ENCODE measurements at regions not wholly inside any gene's neighbourhood (a gene's known extent, or its start where the extent isn't known, plus 50 kb on each side); places are given as distances from the start of the nearest gene placed in this dataset.

- no peak overlapping the region for H3K27ac ChIP-seq
- no peaks in the 10 kb centered on the region for H3K27me3 ChIP-seq
- H3K4me3 ChIP-seq = no peak overlapping the region
- no peaks in the 10 kb centered on the region for H3K9me3 ChIP-seq (replicated peaks)
- peaks cover 10% of the 10 kb centered on the region for H3K4me1 ChIP-seq
- no peaks in the 10 kb centered on the region for H3K36me3 ChIP-seq
- DNase-seq = no peak
These were observed 147.5 kb upstream of the TSLP start for GRCh38 chr5:110923971-110924370.

- no peaks in the 10 kb centered on the region for H3K9me3 ChIP-seq (replicated peaks)
- peaks cover 1% of the 10 kb centered on the region; the same call in 1 of the 2 replicates for H3K4me1 ChIP-seq
- no peaks in the 10 kb centered on the region for H3K36me3 ChIP-seq
- no peak overlapping the region for H3K4me3 ChIP-seq
- no peak overlapping the region for H3K27ac ChIP-seq
- DNase-seq = no peak
- no peaks in the 10 kb centered on the region for H3K27me3 ChIP-seq
These were observed 146.1 kb upstream of the TSLP start for GRCh38 chr5:110925398-110925797.

- Histone ChIP-seq H3K4me1 (no peaks in the 10 kb centered on the region), H3K27me3 (no peaks in the 10 kb centered on the region), H3K9me3 (replicated peaks) (no peaks in the 10 kb centered on the region), H3K4me3 (no peak overlapping the region), H3K36me3 (no peaks in the 10 kb centered on the region), H3K27ac (no peak overlapping the region)
- no peak for DNase-seq
These were observed 145.6 kb upstream of the TSLP start for GRCh38 chr5:110925916-110926315.

GRCh38 chr5:110932755-110933488 is 138.6 kb upstream of the TSLP start:
- no peak overlapping the region for H3K4me3 ChIP-seq
- H3K36me3 ChIP-seq = no peaks in the 10 kb centered on the region
- no peaks in the 10 kb centered on the region for H3K9me3 ChIP-seq (replicated peaks)
- no peaks in the 10 kb centered on the region for H3K27me3 ChIP-seq
- H3K4me1 ChIP-seq = no peaks in the 10 kb centered on the region
- H3K27ac ChIP-seq = no peak overlapping the region
- DNase-seq = no peak

- H3K27ac ChIP-seq = no peak overlapping the region
- no peak for DNase-seq
- no peaks in the 10 kb centered on the region for H3K27me3 ChIP-seq
- no peaks in the 10 kb centered on the region for H3K9me3 ChIP-seq (replicated peaks)
- H3K36me3 ChIP-seq = no peaks in the 10 kb centered on the region
- H3K4me3 ChIP-seq = no peak overlapping the region
- no peaks in the 10 kb centered on the region for H3K4me1 ChIP-seq
These were observed 131.4 kb upstream of the TSLP start for GRCh38 chr5:110940136-110940535.

GRCh38 chr5:110945874-110946436 is 125.6 kb upstream of the TSLP start:
- H3K4me3 ChIP-seq = no peak overlapping the region
- no peaks in the 10 kb centered on the region for H3K4me1 ChIP-seq
- DNase-seq = no peak
- no peaks in the 10 kb centered on the region for H3K9me3 ChIP-seq (replicated peaks)
- no peak overlapping the region for H3K27ac ChIP-seq
- H3K36me3 ChIP-seq = no peaks in the 10 kb centered on the region
- H3K27me3 ChIP-seq = no peaks in the 10 kb centered on the region

GRCh38 chr5:110951373-110951791 is 120.1 kb upstream of the TSLP start:
- no peaks in the 10 kb centered on the region for H3K9me3 ChIP-seq (replicated peaks)
- H3K27ac ChIP-seq = no peak overlapping the region
- no peak overlapping the region for H3K4me3 ChIP-seq
- no peak for DNase-seq
- no peaks in the 10 kb centered on the region for H3K36me3 ChIP-seq
- no peaks in the 10 kb centered on the region for H3K27me3 ChIP-seq
- no peaks in the 10 kb centered on the region for H3K4me1 ChIP-seq

GRCh38 chr5:110956280-110956912 is 115.1 kb upstream of the TSLP start:
- Histone ChIP-seq H3K27ac (no peak overlapping the region), H3K36me3 (no peaks in the 10 kb centered on the region), H3K4me1 (no peaks in the 10 kb centered on the region), H3K27me3 (peaks cover 3% of the 10 kb centered on the region; the same call in 1 of the 2 replicates), H3K4me3 (no peak overlapping the region), H3K9me3 (replicated peaks) (no peaks in the 10 kb centered on the region)
- no peak for DNase-seq

- no peak for DNase-seq
- Histone ChIP-seq H3K4me1 (no peaks in the 10 kb centered on the region), H3K4me3 (no peak overlapping the region)
These were observed 114.3 kb upstream of the TSLP start for GRCh38 chr5:110956913-110957813.

GRCh38 chr5:110957934-110958333 is 113.6 kb upstream of the TSLP start:
- DNase-seq = no peak

More at GRCh38 chr5:110956913-110957813, 114.3 kb upstream of the TSLP start:
- no peaks in the 10 kb centered on the region for H3K9me3 ChIP-seq (replicated peaks)
- no peak overlapping the region for H3K27ac ChIP-seq
- no peaks in the 10 kb centered on the region for H3K36me3 ChIP-seq
- peaks cover 3% of the 10 kb centered on the region; the same call in 1 of the 2 replicates for H3K27me3 ChIP-seq

GRCh38 chr5:110963495-110963894 is 108.0 kb upstream of the TSLP start:
- H3K27me3 ChIP-seq = no peaks in the 10 kb centered on the region
- no peak overlapping the region for H3K4me3 ChIP-seq
- DNase-seq = no peak
- no peaks in the 10 kb centered on the region for H3K4me1 ChIP-seq
- H3K36me3 ChIP-seq = no peaks in the 10 kb centered on the region
- no peak overlapping the region for H3K27ac ChIP-seq
- no peaks in the 10 kb centered on the region for H3K9me3 ChIP-seq (replicated peaks)

More at GRCh38 chr5:110957934-110958333, 113.6 kb upstream of the TSLP start:
- no peaks in the 10 kb centered on the region for H3K9me3 ChIP-seq (replicated peaks)
- H3K36me3 ChIP-seq = no peaks in the 10 kb centered on the region
- H3K27ac ChIP-seq = no peak overlapping the region
- H3K4me1 ChIP-seq = no peaks in the 10 kb centered on the region
- H3K27me3 ChIP-seq = peaks cover 3% of the 10 kb centered on the region; the same call in 1 of the 2 replicates
- H3K4me3 ChIP-seq = no peak overlapping the region

- DNase-seq = no peak
- Histone ChIP-seq H3K27me3 (no peaks in the 10 kb centered on the region), H3K4me1 (no peaks in the 10 kb centered on the region), H3K4me3 (no peak overlapping the region), H3K27ac (no peak overlapping the region), H3K9me3 (replicated peaks) (no peaks in the 10 kb centered on the region), H3K36me3 (no peaks in the 10 kb centered on the region)
These were observed 105.5 kb upstream of the TSLP start for GRCh38 chr5:110965773-110966581.

- Histone ChIP-seq H3K27ac (no peak overlapping the region), H3K4me1 (no peaks in the 10 kb centered on the region; the same call in 1 of the 2 replicates), H3K36me3 (no peaks in the 10 kb centered on the region), H3K9me3 (replicated peaks) (no peaks in the 10 kb centered on the region), H3K4me3 (no peak overlapping the region), H3K27me3 (no peaks in the 10 kb centered on the region)
- DNase-seq = no peak
These were observed 103.1 kb upstream of the TSLP start for GRCh38 chr5:110968246-110969005.

All from SJCRH30 (cell line).